ENCODE measurements at regions not wholly inside any gene's neighbourhood (a gene's known extent, or its start where the extent isn't known, plus 50 kb on each side); places are given as distances from the start of the nearest gene placed in this dataset.

- DNase-seq (ENCODE audit: low read depth), result no peak
These were observed 1055.1 kb upstream of the GJE1 start for GRCh38 chr6:141077355-141078333.

DNA sequence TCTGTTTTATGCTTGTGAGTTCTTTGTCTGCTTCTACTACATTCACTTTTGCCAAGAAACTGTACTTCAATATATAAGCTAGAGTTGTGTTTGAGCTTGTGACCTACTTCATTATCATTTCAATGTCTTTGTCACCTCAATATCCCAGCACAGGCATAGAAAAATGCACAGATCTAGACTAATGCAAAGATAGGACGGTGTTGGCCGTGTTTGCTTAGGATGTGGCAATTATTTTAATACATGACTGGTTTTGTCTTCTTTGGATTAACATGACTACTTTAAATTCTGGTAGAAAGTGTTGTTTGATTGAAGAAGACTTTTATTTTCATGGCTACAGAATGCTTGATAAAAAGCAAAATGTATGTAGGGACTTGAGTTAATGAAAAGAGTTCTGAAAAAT is 1075.0 kb upstream of the GJE1 start:
- no peak for DNase-seq (ENCODE audit: low read depth)

- DNase-seq (ENCODE audit: low read depth), result no peak
These were observed 1075.6 kb upstream of the GJE1 start for GRCh38 chr6:141056945-141057625.

GRCh38 chr6:141050471-141050870 is 1082.3 kb upstream of the GJE1 start:
- no peak for DNase-seq (ENCODE audit: low read depth)

GRCh38 chr6:141048451-141048850 is 1084.3 kb upstream of the GJE1 start:
- DNase-seq (ENCODE audit: low read depth), result no peak

DNA sequence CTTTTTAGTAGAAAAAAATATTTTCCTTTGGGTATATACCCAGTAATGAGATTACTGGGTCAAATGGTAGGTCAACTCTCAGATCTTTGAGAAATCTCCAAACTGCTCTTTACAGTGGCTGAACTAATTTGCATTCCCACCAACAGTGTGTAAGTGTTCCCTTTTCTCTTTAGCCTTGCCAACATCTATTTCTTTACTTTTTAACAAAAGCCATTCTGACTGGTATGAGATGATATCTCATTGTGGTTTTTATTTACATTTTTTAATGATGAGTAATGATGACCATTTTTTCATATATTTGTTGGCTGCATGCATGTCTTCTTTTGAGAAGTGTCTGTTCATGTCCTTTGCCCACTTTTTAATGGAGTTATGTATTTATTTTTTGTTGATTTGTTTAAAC is 1086.2 kb upstream of the GJE1 start:
- DNase-seq (ENCODE audit: low read depth), result peak; percentile 11

- no peak for DNase-seq (ENCODE audit: low read depth)
These were observed 1091.1 kb upstream of the GJE1 start for GRCh38 chr6:141041596-141042087.

GRCh38 chr6:141035312-141036200 is 1097.2 kb upstream of the GJE1 start:
- no peak for DNase-seq (ENCODE audit: low read depth)

DNA sequence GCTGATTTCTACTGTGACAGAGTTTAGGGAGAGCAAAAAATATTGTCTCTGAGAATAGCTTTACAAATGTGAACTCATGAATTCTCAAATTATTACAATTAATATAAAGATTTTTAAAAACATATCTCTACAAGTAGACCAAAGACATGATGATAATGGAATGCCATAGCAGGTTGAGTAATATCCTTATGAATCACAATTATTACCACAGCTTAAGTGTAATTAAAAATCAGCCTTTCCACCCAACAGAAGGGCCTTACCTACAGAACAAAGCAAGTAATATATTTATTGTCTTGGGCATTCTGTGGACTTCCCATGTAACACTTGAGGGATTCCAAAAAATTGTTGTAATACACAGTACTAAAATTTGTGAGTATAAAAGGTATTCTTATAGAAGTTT is 1099.6 kb upstream of the GJE1 start:
- peak; percentile 18 for DNase-seq (ENCODE audit: low read depth)

- no peak for DNase-seq (ENCODE audit: low read depth)
These were observed 1102.8 kb upstream of the GJE1 start for GRCh38 chr6:141029908-141030307.

DNA sequence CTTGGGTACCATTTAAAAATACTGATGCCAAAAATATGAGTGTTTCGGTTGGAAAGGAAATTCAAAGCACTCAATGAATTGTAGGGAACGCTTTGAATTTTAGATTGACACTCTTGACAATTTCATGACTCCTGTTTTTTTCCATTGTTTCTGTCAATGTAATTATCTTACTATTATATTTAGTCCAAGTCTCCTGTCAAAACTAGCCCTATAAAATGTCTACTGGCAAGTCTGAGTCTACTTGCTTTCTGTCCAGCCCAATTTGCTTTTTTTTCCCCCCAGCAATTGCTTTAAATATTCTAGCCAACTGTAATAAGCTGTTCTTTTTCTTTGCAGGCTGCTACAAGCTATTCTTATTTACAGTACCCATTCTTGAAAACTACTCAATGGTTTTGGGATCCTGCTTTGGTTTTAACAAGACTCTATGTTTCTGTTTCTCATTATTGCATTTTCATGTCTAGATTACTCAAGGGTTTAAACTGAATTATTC is 1103.9 kb upstream of the GJE1 start:
- no peak for DNase-seq (ENCODE audit: low read depth)

- no peak for DNase-seq (ENCODE audit: low read depth)
These were observed 1106.2 kb upstream of the GJE1 start for GRCh38 chr6:141026504-141026903.

GRCh38 chr6:141024526-141024925 is 1108.2 kb upstream of the GJE1 start:
- no peak for DNase-seq (ENCODE audit: low read depth)

- no peak for DNase-seq (ENCODE audit: low read depth)
These were observed 1114.8 kb upstream of the GJE1 start for GRCh38 chr6:141017941-141018340.

DNA sequence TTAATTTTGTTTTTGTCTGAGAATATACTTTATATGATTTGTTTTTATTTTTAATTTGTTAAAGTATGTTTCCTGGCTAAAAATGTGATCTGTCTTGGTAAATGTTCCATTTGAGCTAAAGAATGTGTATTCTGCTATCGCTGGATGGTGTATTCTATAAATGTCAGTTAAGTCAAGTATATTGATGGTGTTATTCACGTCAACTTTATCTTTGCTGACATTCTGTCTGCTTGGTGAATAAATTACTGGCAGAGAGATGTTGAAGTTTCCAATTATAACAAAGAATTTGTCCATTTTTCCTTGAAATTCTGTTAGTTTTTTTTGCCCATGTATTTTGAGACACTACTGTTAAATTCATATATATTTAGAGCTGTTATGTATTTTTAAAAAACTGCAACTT is 1131.8 kb upstream of the GJE1 start:
- DNase-seq (ENCODE audit: low read depth), result no peak

GRCh38 chr6:140993515-140993914 is 1139.2 kb upstream of the GJE1 start:
- DNase-seq (ENCODE audit: low read depth), result no peak

GRCh38 chr6:140992678-140993077 is 1140.0 kb upstream of the GJE1 start:
- DNase-seq (ENCODE audit: low read depth), result no peak

DNA sequence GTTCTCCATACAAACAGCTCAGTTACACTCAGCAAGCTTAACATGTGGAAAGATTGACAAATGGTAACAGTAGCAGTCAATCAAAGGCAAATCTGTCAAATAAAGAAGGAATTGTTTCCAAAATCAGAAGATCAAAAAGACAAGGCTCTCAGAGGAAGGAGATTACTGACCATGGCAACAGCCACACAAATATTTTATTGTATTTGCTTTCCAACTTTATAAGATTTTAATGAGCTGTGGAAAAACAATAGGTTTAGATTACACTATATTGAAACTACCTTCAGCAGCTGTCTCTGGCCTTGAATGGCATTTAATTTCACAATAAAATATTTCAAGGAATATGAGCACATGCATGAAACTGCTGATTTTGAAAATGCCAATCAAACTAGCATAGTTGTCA is 1143.9 kb upstream of the GJE1 start:
- DNase-seq (ENCODE audit: low read depth), result peak; percentile 43

- DNase-seq (ENCODE audit: low read depth), result no peak
These were observed 1145.2 kb upstream of the GJE1 start for GRCh38 chr6:140987364-140988155.

DNA sequence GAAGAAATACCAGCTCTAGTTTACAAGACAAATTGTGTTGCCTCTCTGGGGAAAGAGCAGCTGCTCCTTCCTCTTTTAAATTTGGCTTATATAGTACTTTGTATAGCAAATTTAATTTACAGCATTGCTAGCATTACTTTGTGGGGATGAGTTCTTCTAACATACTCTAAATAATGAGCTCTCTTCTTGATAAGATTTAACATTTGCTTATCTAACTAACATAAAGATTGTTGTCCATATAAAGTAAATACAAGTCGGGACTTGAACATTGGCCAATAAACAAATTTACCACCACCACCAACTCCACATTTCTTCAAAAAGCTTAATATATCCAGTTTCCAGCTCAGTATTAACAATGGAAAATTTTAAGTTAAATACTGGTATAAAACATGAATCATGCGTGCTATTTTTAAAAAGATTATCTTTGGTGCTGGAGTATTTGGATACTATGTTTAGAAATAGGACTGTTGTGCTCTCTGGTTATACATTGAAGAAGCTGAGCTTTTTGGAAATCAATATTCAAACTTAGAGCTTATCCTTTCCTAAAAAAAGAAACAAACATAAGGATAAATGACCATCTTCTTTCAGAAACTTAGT is 1146.9 kb upstream of the GJE1 start:
- peak; percentile 3 for DNase-seq (ENCODE audit: low read depth)

Data from fibroblast of gingiva (primary cell).